ENCODE measurements at regions not wholly inside any gene's neighbourhood (a gene's known extent, or its start where the extent isn't known, plus 50 kb on each side); places are given as distances from the start of the nearest gene placed in this dataset.
"Not testable (repeated sequence)": the region's sequence is repeated elsewhere in the genome, so short reads cannot be mapped to it uniquely, and the experiment has no call there.

DNA sequence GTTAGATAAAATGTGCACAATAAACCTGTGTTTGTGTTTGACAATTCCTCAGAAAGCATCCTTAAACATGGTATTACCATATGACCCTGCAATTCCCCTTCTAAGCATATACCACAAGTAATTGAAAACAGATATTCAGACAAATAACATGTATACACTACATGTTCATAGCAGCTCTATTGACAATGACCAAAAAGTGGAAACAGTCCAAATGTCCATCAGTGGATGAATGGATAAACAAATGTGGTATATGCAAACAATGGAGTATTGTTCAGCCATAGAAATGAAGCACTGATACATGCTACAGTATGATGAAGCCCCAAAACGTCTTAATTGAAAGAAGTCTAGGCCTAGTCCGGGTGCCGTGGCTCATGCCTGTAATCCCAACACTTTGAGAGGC, 280.1 kb downstream of the OTUD1 start:
- Histone ChIP-seq H3K4me3 (no peak overlapping the region), H3K27ac (no peak overlapping the region)

DNA sequence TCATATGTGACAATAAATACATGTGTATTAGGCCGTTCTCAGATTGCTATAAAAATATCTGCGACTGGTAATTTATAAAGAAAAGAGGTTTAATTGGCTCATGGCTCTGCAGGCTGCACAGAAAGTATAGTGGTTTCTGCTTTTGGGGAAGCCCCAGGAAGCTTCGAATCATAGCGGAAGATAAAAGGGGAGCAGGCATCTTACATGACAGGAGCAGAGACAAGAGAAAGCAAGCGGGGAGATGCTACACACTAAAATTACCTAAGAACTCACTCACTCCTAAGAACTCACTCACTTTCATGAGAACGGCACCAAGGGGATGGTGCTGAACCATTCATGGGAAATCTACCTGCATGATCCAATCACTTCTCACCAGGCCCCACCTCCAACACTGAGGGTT, 284.9 kb downstream of the OTUD1 start:
- Histone ChIP-seq H3K4me3 (no peak overlapping the region), H3K27ac (no peak overlapping the region)

- Histone ChIP-seq H3K27ac (no peak overlapping the region), H3K4me3 (no peak overlapping the region)
Measured at GRCh38 chr10:23725548-23725947, 286.7 kb downstream of the OTUD1 start.

GRCh38 chr10:23742368-23742767, 303.5 kb downstream of the OTUD1 start:
- Histone ChIP-seq H3K4me3 (no peak overlapping the region), H3K27ac (no peak overlapping the region)

DNA sequence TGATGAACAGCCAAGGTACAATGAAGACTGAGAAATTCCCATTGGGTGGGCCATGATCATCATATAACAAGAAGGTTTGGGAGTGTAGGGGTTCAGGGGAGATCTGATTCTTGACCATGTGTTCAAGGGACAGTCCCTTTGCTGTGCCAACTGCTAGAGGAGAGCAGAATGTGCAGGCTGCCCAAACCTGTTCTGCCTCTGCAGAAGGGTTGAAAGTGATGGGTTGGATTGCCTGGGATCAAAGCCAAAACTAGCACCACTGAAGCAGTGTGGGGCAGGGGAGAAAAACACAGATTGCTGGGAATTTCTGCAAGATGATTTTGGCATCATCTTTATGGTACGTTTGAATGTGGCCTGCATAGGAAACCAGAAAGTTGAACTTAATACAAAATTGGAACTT, 303.9 kb downstream of the OTUD1 start:
- H3K27ac ChIP-seq: no peak overlapping the region

GRCh38 chr10:23754179-23754578, 315.3 kb downstream of the OTUD1 start:
- H3K4me3 ChIP-seq: no peak overlapping the region

More for the DNA sequence above, 303.9 kb downstream of the OTUD1 start:
- H3K4me3 ChIP-seq: no peak overlapping the region

GRCh38 chr10:23754941-23755340, 316.1 kb downstream of the OTUD1 start:
- H3K27ac ChIP-seq: no peak overlapping the region

More at GRCh38 chr10:23754179-23754578, 315.3 kb downstream of the OTUD1 start:
- H3K27ac ChIP-seq: no peak overlapping the region

DNA sequence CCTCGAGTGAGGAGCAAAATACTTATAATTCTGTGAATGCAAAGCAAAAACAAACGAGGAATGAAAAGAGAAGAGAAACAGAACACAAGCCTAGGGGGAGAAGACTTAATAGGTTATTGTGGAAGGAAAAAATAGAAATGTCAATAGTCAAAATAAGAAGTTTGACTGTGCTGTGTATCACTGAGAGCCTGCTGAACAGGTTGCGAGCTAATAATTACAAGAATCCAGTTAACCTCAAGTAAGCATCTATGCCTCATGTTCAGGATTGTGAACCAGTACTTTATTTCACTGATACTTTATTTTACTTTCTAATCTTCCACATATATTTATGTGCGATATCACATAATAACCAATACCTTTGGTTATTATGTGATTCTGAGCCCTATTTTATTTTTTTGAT, 316.7 kb downstream of the OTUD1 start:
- no peak overlapping the region for H3K27ac ChIP-seq
- no peak overlapping the region for H3K4me3 ChIP-seq

More at GRCh38 chr10:23754941-23755340, 316.1 kb downstream of the OTUD1 start:
- no peak overlapping the region for H3K4me3 ChIP-seq

DNA sequence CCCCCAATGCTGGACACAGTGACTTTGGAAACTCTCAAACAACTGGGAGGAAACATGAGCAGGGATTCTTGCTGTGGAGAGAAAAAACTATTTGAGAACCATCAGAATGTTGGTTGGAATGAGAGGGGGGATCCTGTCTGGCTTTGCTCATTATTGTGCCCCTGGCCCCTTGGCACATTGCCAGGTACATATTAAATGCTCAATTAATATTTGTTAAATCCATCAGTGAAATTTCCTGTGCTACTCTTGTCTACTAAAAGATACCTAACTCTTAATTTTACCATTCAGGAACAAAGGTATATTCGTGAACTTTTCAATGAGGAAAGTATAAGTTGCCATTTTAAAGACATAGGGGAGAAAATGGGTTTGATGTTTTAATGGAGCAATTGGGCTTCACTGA, 329.4 kb downstream of the OTUD1 start:
- H3K27ac ChIP-seq: no peak overlapping the region
- no peak overlapping the region for H3K4me3 ChIP-seq

- Histone ChIP-seq H3K4me3 (no peak overlapping the region), H3K27ac (no peak overlapping the region)
Measured at GRCh38 chr10:23777153-23777552, 338.3 kb downstream of the OTUD1 start.

GRCh38 chr10:23779301-23779700, 340.4 kb downstream of the OTUD1 start:
- no peak overlapping the region for H3K4me3 ChIP-seq
- H3K27ac ChIP-seq: no peak overlapping the region

DNA sequence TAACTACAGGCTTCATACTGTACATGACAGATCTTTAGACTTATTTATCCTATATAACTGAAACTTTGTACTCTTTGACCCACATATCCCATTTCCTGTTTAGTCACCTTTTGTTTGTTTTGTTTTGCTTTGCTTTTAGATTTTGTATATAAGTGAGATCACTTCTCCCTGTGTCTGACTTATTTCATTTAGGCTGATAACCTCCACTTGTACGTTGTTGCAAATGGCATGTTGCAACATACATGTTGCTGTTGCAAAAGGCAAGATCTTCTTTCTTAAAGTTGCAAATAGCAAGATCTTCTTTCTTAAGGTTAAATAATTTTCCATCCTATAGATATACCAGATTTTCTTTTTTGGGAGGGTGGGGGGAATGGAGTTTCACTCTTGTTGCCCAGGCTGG, 341.5 kb downstream of the OTUD1 start:
- H3K27ac ChIP-seq: no peak overlapping the region
- no peak overlapping the region for H3K4me3 ChIP-seq

- H3K27ac ChIP-seq: no peak overlapping the region
Measured at GRCh38 chr10:23786594-23786993, 347.7 kb downstream of the OTUD1 start.

DNA sequence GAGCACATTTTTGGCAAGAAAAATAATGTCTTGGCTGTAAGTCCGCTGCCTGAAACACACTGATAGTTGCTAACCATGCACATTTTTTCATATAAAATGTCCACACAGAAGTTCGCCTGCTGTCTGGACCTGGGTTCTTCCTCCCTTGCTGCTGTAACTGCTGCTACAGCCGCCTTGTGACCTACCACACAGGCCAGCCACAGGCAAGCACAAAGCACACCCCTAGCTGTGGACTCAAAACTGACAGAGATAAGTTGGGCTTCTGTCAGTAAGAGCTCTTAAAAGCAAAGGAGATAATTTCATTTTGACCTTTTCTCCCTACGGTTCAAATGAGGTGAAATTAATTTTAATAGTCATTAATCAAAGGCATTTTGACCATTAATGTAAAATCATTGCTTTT, 354.7 kb downstream of the OTUD1 start:
- Histone ChIP-seq H3K27ac (no peak overlapping the region), H3K4me3 (no peak overlapping the region)

More at GRCh38 chr10:23786594-23786993, 347.7 kb downstream of the OTUD1 start:
- H3K4me3 ChIP-seq: no peak overlapping the region

DNA sequence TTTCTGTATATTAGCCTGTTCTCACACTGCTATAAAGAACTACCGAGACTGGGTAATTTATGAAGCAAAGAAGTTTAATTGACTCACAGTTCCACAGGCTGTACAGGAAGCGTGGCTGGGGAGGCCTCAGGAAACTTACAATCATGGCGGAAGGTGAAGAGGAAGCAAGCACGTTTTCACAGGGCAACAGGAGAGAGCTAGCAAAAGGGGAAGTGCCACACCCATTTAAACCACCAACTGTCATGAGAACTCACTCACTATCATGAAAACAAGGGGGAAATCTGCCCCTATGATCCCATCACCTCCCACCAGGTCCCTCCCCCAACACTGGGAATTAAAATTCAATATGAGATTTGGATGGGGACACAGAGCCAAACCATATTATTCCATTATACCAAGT, 358.6 kb downstream of the OTUD1 start:
- H3K27ac ChIP-seq, H3K4me3 ChIP-seq: not testable (repeated sequence)

GRCh38 chr10:23804125-23804524, 365.2 kb downstream of the OTUD1 start:
- Histone ChIP-seq H3K4me3 (no peak overlapping the region), H3K27ac (no peak overlapping the region)

GRCh38 chr10:23813687-23814086, 374.8 kb downstream of the OTUD1 start:
- Histone ChIP-seq H3K4me3 (no peak overlapping the region), H3K27ac (no peak overlapping the region)

DNA sequence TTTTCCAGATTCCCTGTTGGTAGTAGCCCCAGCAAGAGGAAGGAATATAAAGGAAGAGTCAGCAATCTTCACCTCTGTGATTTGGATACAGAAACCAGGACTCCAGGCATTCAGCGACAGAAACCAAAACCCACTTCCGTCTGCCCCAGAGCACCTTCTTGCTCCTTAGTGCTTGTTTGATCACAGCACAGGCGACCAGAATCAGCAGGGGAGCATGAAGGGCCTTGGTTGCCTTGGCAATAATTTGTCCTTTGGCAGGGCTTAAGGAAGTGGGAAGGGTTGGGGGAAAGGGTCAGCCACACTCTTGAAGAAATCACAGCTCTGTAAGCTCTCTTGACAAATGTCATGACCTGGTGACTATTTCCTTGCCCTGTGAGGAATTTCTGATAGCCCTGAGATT, 379.6 kb downstream of the OTUD1 start:
- no peak overlapping the region for H3K27ac ChIP-seq
- no peak overlapping the region for H3K4me3 ChIP-seq

DNA sequence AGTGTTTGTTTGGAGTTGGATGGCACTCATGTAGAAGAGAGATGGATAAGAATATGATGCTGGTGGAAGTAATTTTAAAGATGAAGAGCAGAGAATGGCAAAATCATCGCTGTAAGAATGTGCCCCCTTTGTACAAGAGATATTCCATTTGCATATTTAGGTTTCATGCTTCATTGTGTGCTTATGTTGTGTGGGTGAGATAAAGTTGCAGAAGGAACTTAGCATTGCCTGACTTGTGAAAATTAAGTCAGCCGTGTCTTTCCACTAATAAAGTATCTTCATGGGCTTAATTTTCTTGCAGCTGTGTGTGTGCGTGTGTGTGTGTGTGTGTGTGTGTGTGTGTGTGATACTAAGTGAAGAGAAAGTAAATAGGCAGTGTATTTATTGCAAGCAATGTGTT, 381.9 kb downstream of the OTUD1 start:
- Histone ChIP-seq H3K4me3 (no peak overlapping the region), H3K27ac (no peak overlapping the region)

DNA sequence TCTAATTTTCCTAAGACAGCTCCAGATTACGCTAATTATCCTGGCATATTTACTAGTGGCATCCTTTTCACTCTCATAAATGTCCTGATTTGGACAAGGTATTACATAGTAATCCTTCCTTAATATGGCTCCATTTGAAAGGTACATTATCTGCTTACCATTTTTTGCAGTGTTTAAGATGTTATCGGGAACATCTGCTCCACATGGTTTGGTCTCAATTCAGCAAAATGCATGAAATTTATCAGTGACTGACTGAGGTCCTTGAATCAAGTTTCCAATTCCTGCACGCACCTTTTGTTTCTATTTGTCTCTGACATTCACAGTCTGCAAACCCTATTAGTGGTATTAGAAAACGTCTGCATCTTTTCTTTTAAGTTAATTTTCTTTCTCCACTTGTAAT, 384.1 kb upstream of the KIAA1217 start:
- Histone ChIP-seq H3K4me3 (no peak overlapping the region), H3K27ac (no peak overlapping the region)

DNA sequence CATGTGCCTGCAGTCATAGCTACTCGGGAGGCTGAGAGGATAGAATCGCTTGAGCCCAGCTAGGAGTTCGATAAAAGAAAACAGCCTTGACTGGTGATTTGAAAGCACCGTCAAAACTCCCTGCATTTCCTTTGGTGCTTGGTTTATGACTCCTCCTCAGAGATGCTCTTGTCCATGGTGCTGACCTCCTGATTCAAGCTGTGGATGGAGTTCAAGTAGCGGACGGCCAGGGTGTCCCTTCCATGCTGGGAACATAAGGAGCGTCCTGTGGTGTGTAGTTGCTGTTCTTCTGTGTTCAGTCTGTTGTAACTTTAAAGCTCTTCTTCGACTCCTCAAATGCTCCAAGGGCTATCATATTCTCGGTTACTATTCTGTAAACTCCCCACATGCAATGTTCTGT, 382.5 kb upstream of the KIAA1217 start:
- H3K4me3 ChIP-seq: no peak overlapping the region
- H3K27ac ChIP-seq: no peak overlapping the region

GRCh38 chr10:23829556-23829955, 379.4 kb upstream of the KIAA1217 start:
- H3K4me3 ChIP-seq: no peak overlapping the region
- no peak overlapping the region for H3K27ac ChIP-seq

DNA sequence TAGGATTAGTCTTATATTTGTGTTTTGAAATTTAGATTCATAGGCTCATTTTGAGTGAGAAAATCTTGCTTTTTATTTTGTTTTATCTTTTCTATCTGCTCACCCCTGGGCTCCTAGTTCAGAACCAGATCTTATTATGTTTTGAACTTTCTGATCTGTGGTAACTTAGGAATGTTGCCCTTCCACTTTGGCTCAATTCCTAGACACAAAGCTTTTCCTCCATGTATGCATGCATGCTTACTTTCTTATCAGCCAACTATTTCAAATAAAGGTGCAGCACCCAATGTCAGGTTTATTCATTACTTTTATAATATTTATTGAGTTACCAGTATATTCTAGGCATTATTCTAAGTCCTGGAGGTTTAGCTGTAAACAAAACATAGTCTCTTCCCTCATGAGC, 374.8 kb upstream of the KIAA1217 start:
- no peak overlapping the region for H3K27ac ChIP-seq
- H3K4me3 ChIP-seq: no peak overlapping the region

Measured in skin epidermis (tissue), 12 donors.